Spleen (tissue), 11 donors: ENCODE measurements at regions not wholly inside any gene's neighbourhood (a gene's known extent, or its start where the extent isn't known, plus 50 kb on each side); places are given as distances from the start of the nearest gene placed in this dataset.

Source experiments
- DNase-seq: peaks from one replicate; pipeline ENCODE4 v3.0.0-alpha.2; 2020
- H3K27ac ChIP-seq, 8 donors: fragments of 200-600 bp; sonication (generic) in 7 of 8; 1 replicate in 4 of 8; 2 replicates in 4 of 8; pipeline versions ENCODE4 v1.5.0 to v1.8.0; 2016 to 2021; ENCODE audit warnings: inconsistent platforms in 4 of 8, mild to moderate bottlenecking in 4 of 8, moderate library complexity in 1 of 8
- H3K27me3 ChIP-seq, 7 donors: fragments of 200-600 bp; sonication (generic) in 6 of 7; replicated peaks in 1 of 7; 1 replicate in 4 of 7; 2 replicates in 3 of 7; pipeline versions ENCODE4 v1.5.0 to v1.8.0; 2016 to 2021; ENCODE audit warnings: inconsistent platforms in 3 of 7, mild to moderate bottlenecking in 1 of 7
- H3K36me3 ChIP-seq, 6 donors: fragments of 200-600 bp; sonication (generic) in 5 of 6; 1 replicate in 4 of 6; 2 replicates in 2 of 6; pipeline versions ENCODE4 v1.5.0 to v1.8.0; 2016 to 2021; ENCODE audit warnings: inconsistent platforms in 2 of 6
- H3K4me1 ChIP-seq, 6 donors: fragments of 200-600 bp; sonication (generic) in 5 of 6; 1 replicate in 3 of 6; 2 replicates in 3 of 6; pipeline versions ENCODE4 v1.5.0 to v1.8.0; 2016 to 2021; ENCODE audit warnings: inconsistent platforms in 3 of 6
- H3K4me3 ChIP-seq, 8 donors: fragments of 200-600 bp; sonication (generic) in 7 of 8; 1 replicate in 4 of 8; 2 replicates in 4 of 8; pipeline versions ENCODE4 v1.5.0 to v1.8.0; 2016 to 2021; ENCODE audit warnings: inconsistent platforms in 4 of 8, mild to moderate bottlenecking in 4 of 8, moderate library complexity in 2 of 8
- H3K9me3 ChIP-seq, 8 donors: fragments of 200-600 bp; sonication (generic) in 7 of 8; 1 replicate in 4 of 8; 2 replicates in 4 of 8; pipeline versions ENCODE4 v1.5.0 to v1.8.0; 2016 to 2021; ENCODE audit warnings: inconsistent platforms in 4 of 8
- CTCF ChIP-seq, 11 experiments: fragments of 200-600 bp in 7 of 11; fragments of 450-650 bp in 4 of 11; sonication (generic) in 4 of 11; IDR thresholded peaks in 8 of 11; conservative IDR thresholded peaks in 3 of 11; 1 replicate in 7 of 11; 2 replicates in 4 of 11; pipeline versions ENCODE4 v1.4.0 to v1.8.0; 2016 to 2021; ENCODE audit warnings: antibody characterized with exemption in 11 of 11, inconsistent platforms in 4 of 11, mild to moderate bottlenecking in 1 of 11
- POLR2A ChIP-seq, 3 donors: fragments of 450-650 bp; IDR thresholded peaks; one replicate each; pipeline ENCODE4 v1.5.1; 2017; ENCODE audit warnings: antibody characterized with exemption in 3 of 3, mild to moderate bottlenecking in 1 of 3
- POLR2AphosphoS5 ChIP-seq, 3 donors: sonication (generic); formaldehyde crosslinking; IDR thresholded peaks; one replicate each; pipeline ENCODE4 v1.5.1; 2017; ENCODE audit warnings: antibody characterized with exemption in 3 of 3
- WGBS, 5 donors: extraction: QIAGEN DNeasy Blood & Tissue Kit in 3 of 5; methylation state at CpG; one replicate each; pipeline versions ENCODE4 v1.1.5 to v1.1.7; 2013 to 2018; 5-methylcytosine and 5-hydroxymethylcytosine counted together
- intact Hi-C: fragments of 100-400 bp; cut with DNase I; formaldehyde crosslinking; loops from one replicate; pipeline ENCODE4 v1.15.0; 2023; ENCODE audit warnings: low total_unique reads
- donor health status: healthy with polysubstance abuse.
- donor health status: DM: no; HTN: no; CAD: no; lungs with moderate emphysema.
- donor health status: DM: no; HTN: no; CAD: no.
- donor health status: Bipolar disorder and iron deficiency.
- donor health status: healthy.
- donor health status: DM: no; HTN: no; CAD: no.
- donor health status: DM: yes; HTN: yes; CAD: no.

- Histone ChIP-seq H3K4me1 (no peaks in the 10 kb centered on the region), H3K9me3 (peaks cover 0 to 36% (median 23%) of the 10 kb centered on the region in 8 donors), H3K27me3 (no peaks in the 10 kb centered on the region), H3K4me3 (no peak overlapping the region), H3K27ac (no peak overlapping the region), H3K36me3 (no peaks in the 10 kb centered on the region)
- DNase-seq: no peak
- no peak for TF ChIP-seq POLR2A (IDR thresholded peaks at IDR 0.05)
- no peak for TF ChIP-seq POLR2AphosphoS5 (IDR thresholded peaks at IDR 0.05)
- TF ChIP-seq CTCF (IDR thresholded peaks at IDR 0.05 in 8 of 11, conservative IDR thresholded peaks at IDR 0.05 in 3 of 11): no peak
- 81 to 94% (median 83%) methylated on average over 2 of the region's 2 CpGs for WGBS, 5 donors
- intact Hi-C loops: no loop called here
Measured at GRCh38 chr16:76190057-76190456, 87.1 kb upstream of the CNTNAP4 start.

- Histone ChIP-seq H3K27ac (no peak overlapping the region), H3K4me1 (no peaks in the 10 kb centered on the region), H3K36me3 (no peaks in the 10 kb centered on the region), H3K9me3 (peaks cover 0 to 36% (median 23%) of the 10 kb centered on the region in 8 donors), H3K4me3 (no peak overlapping the region), H3K27me3 (no peaks in the 10 kb centered on the region)
- DNase-seq: no peak
- intact Hi-C loops: no loop called here
- TF ChIP-seq POLR2A (IDR thresholded peaks at IDR 0.05): no peak
- TF ChIP-seq POLR2AphosphoS5 (IDR thresholded peaks at IDR 0.05): no peak
- no peak for TF ChIP-seq CTCF (IDR thresholded peaks at IDR 0.05 in 8 of 11, conservative IDR thresholded peaks at IDR 0.05 in 3 of 11)
Measured at GRCh38 chr16:76190480-76190879, 86.7 kb upstream of the CNTNAP4 start.

- TF ChIP-seq POLR2A (IDR thresholded peaks at IDR 0.05) (no peak), CTCF (IDR thresholded peaks at IDR 0.05 in 8 of 11, conservative IDR thresholded peaks at IDR 0.05 in 3 of 11) (no peak), POLR2AphosphoS5 (IDR thresholded peaks at IDR 0.05) (no peak)
- H3K4me1 ChIP-seq: no peaks in the 10 kb centered on the region
- H3K27me3 ChIP-seq: no peaks in the 10 kb centered on the region
- no peak for DNase-seq
- no peaks in the 10 kb centered on the region for H3K36me3 ChIP-seq
- H3K27ac ChIP-seq: no peak overlapping the region
- intact Hi-C loops: no loop called here
- H3K4me3 ChIP-seq: no peak overlapping the region
- peaks cover 0 to 5% (median 0%) of the 10 kb centered on the region in 8 donors for H3K9me3 ChIP-seq
- WGBS, 5 donors: 30 to 38% (median 32%) methylated on average over 8 of the region's 8 CpGs
Measured at GRCh38 chr16:76193906-76194615, 83.1 kb upstream of the CNTNAP4 start.

GRCh38 chr16:76194616-76195015 is 82.6 kb upstream of the CNTNAP4 start:
- intact Hi-C loops: no loop called here
- no peak for TF ChIP-seq POLR2AphosphoS5 (IDR thresholded peaks at IDR 0.05)
- no peak overlapping the region for H3K4me3 ChIP-seq

More at GRCh38 chr16:76194616-76195015, 82.6 kb upstream of the CNTNAP4 start:
- no peak for DNase-seq
- WGBS, 5 donors: 24 to 44% (median 31%) methylated on average over 2 of the region's 2 CpGs
- Histone ChIP-seq H3K4me1 (no peaks in the 10 kb centered on the region), H3K27me3 (no peaks in the 10 kb centered on the region), H3K36me3 (no peaks in the 10 kb centered on the region), H3K27ac (no peak overlapping the region), H3K9me3 (peaks cover 0 to 5% (median 0%) of the 10 kb centered on the region in 8 donors)
